ENCODE measurements at regions not wholly inside any gene's neighbourhood (a gene's known extent, or its start where the extent isn't known, plus 50 kb on each side); places are given as distances from the start of the nearest gene placed in this dataset.

DNA sequence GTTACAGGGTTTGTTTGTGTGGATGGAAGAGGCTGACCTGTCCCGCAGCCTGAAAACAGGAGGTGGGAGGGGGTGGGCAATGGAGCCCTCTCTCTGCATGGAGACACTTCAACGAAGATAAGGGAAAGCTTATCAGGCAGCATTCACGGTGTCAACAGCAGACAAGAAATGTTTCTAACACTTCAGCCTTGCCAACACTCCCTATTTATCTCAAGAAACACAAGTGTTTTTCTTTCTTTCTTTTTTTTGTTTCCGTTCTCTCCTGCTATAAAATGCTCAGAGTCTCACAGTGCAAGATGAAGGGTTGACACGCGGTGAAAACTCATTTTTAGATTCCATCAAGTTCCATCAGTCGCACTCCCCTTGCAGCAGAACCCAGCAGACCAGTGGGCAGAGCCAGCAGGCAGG is 594.4 kb downstream of the MATN1 start:
- no peaks in the 10 kb centered on the region for H3K27me3 ChIP-seq (replicated peaks; ENCODE audit: control insufficient read depth, insufficient read depth, low read length, poor library complexity, severe bottlenecking)
- no peaks in the 10 kb centered on the region for H3K4me1 ChIP-seq (ENCODE audit: control insufficient read depth, insufficient read depth, low read length, poor library complexity, severe bottlenecking)
- no peak for DNase-seq

DNA sequence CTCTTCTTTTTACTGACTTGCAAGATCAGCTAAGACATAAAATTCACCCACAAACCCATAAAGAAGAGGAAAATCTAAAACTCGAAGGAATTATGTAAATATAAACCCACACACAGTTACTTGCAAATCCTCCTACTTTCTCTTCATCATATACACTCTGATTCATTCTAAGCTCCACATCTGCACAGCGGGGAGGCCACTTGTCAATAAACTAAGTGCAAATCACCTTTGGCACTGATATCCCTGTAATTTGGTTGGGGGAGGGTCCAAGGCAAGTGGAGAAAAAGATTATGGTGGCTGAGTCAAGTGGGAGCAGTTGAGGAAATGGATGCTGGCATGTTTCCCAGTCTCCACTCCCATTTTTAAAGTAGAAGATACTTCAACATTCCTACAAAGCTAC is 596.5 kb downstream of the MATN1 start:
- H3K4me3 ChIP-seq (ENCODE audit: insufficient read depth, low read depth, low read length, poor library complexity, severe bottlenecking) = no peak overlapping the region
- no peaks in the 10 kb centered on the region for H3K36me3 ChIP-seq (ENCODE audit: control insufficient read depth, insufficient read depth, low read length)
- H3K27me3 ChIP-seq (replicated peaks; ENCODE audit: control insufficient read depth, insufficient read depth, low read length, poor library complexity, severe bottlenecking) = no peaks in the 10 kb centered on the region
- no peaks in the 10 kb centered on the region for H3K4me1 ChIP-seq (ENCODE audit: control insufficient read depth, insufficient read depth, low read length, poor library complexity, severe bottlenecking)
- DNase-seq = no peak
- no peak overlapping the region for H3K27ac ChIP-seq (ENCODE audit: insufficient read depth, low read length, poor library complexity, severe bottlenecking)
- H3K9me3 ChIP-seq (ENCODE audit: control insufficient read depth, low read length) = no peaks in the 10 kb centered on the region

More for the DNA sequence above, 594.4 kb downstream of the MATN1 start:
- H3K27ac ChIP-seq (ENCODE audit: insufficient read depth, low read length, poor library complexity, severe bottlenecking) = no peak overlapping the region
- no peak overlapping the region for H3K4me3 ChIP-seq (ENCODE audit: insufficient read depth, low read depth, low read length, poor library complexity, severe bottlenecking)
- H3K9me3 ChIP-seq (ENCODE audit: control insufficient read depth, low read length) = no peaks in the 10 kb centered on the region
- no peaks in the 10 kb centered on the region for H3K36me3 ChIP-seq (ENCODE audit: control insufficient read depth, insufficient read depth, low read length)

DNA sequence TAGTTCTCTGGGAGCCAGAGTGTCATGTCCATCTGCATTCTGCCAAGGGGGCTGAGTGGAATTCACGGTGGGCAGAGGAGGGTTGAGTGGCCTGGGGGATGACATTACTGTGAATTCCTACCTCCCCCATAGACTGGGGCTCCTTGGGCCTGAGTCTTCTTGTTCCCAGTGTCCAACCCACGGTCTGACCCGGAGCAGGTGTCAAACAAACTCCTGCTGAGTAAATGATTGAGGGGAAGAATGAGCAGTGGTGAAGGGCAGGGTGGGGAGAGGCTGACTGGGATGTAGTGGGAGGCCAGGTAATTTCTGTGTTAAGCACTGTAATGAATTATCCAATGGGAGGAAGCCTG is 597.6 kb downstream of the MATN1 start:
- H3K4me3 ChIP-seq (ENCODE audit: insufficient read depth, low read depth, low read length, poor library complexity, severe bottlenecking) = no peak overlapping the region
- no peaks in the 10 kb centered on the region for H3K27me3 ChIP-seq (replicated peaks; ENCODE audit: control insufficient read depth, insufficient read depth, low read length, poor library complexity, severe bottlenecking)
- H3K36me3 ChIP-seq (ENCODE audit: control insufficient read depth, insufficient read depth, low read length) = no peaks in the 10 kb centered on the region
- H3K9me3 ChIP-seq (ENCODE audit: control insufficient read depth, low read length) = no peaks in the 10 kb centered on the region
- no peak overlapping the region for H3K27ac ChIP-seq (ENCODE audit: insufficient read depth, low read length, poor library complexity, severe bottlenecking)
- no peaks in the 10 kb centered on the region for H3K4me1 ChIP-seq (ENCODE audit: control insufficient read depth, insufficient read depth, low read length, poor library complexity, severe bottlenecking)
- DNase-seq = no peak

DNA sequence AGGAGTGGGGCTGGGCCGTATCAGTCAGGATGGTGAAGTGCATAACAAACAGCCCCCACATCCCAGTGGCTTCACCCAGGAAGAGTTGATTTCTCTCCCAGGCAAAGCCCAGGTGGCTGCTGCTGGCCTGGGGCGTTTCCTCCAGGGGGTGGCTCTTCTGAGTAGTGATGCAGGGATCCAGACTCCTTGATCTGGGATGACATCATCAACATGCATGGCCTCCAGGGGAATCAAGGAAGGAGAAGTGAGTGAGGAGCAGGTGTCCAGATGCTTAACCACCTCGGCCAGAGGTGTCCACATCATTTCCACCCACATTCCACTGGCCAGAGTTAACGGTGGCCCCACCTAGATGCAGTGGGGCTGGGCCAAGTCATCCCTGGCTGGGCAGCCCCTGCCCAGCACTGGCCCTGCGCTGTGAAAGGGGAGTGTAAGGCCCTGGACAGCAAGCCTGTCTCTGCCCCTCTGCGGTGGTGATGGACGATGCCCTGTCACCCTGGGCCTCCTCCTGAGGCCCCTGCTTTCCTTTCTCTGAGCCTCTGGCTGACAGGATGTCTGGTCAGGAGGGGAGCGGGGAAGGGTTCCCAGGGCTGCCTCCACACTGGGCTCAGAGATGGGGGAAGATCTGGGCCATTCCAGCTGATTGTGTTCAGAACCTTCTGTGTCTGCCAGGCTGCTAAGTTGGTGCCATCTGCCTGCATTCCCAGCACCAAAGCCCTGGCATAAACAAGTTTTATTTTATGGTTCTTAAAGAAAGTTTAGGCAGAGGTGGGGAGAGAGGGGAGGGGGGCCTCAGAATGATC is 598.2 kb downstream of the MATN1 start:
- Histone ChIP-seq H3K27me3 (replicated peaks; ENCODE audit: control insufficient read depth, insufficient read depth, low read length, poor library complexity, severe bottlenecking) (no peaks in the 10 kb centered on the region), H3K4me1 (ENCODE audit: control insufficient read depth, insufficient read depth, low read length, poor library complexity, severe bottlenecking) (no peaks in the 10 kb centered on the region), H3K36me3 (ENCODE audit: control insufficient read depth, insufficient read depth, low read length) (no peaks in the 10 kb centered on the region), H3K4me3 (ENCODE audit: insufficient read depth, low read depth, low read length, poor library complexity, severe bottlenecking) (no peak overlapping the region), H3K9me3 (ENCODE audit: control insufficient read depth, low read length) (no peaks in the 10 kb centered on the region), H3K27ac (ENCODE audit: insufficient read depth, low read length, poor library complexity, severe bottlenecking) (no peak overlapping the region)
- no peak for DNase-seq

DNA sequence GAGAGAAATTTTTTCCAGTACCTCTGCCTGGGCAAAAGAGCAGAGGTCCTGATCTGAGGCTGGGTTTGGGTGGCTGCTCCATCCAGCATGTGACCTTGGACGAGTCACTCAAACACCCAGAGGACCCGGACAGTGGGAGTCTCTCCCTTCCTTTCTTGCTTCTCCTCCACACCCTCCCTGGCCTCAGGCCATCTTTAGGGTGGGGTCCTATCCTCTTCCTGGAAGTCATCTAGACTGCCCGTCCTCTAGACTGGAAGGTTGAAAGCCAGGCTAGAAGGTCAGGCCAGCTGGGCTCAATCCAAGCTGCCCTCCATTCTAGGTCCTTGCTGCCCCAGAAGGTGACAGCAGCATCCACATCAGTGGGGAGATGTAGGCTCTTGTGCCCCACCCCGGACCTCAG is 599.5 kb downstream of the MATN1 start:
- DNase-seq = no peak
- Histone ChIP-seq H3K27me3 (replicated peaks; ENCODE audit: control insufficient read depth, insufficient read depth, low read length, poor library complexity, severe bottlenecking) (no peaks in the 10 kb centered on the region), H3K4me1 (ENCODE audit: control insufficient read depth, insufficient read depth, low read length, poor library complexity, severe bottlenecking) (no peaks in the 10 kb centered on the region), H3K4me3 (ENCODE audit: insufficient read depth, low read depth, low read length, poor library complexity, severe bottlenecking) (no peak overlapping the region), H3K27ac (ENCODE audit: insufficient read depth, low read length, poor library complexity, severe bottlenecking) (no peak overlapping the region), H3K36me3 (ENCODE audit: control insufficient read depth, insufficient read depth, low read length) (no peaks in the 10 kb centered on the region), H3K9me3 (ENCODE audit: control insufficient read depth, low read length) (no peaks in the 10 kb centered on the region)

DNA sequence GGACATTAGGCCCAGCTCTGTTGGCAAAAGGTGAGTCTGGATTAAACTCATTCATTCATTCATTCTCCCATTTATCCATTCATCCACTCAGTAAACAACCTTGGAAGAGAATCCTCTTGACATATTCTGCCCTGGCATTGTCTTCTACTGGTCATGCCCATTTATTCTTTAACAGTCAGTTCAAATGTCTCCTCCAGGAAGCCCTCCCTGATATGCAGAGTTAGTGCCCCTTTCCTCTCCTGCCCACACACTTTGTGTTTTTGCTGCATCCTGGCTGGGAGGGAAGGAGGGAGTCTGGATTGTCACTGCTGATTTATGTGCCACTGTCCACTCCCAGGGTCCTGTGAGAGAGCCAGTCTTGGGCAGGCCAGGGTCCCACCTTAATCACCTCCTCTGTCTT is 600.3 kb downstream of the MATN1 start:
- no peaks in the 10 kb centered on the region for H3K4me1 ChIP-seq (ENCODE audit: control insufficient read depth, insufficient read depth, low read length, poor library complexity, severe bottlenecking)
- H3K4me3 ChIP-seq (ENCODE audit: insufficient read depth, low read depth, low read length, poor library complexity, severe bottlenecking) = no peak overlapping the region
- no peaks in the 10 kb centered on the region for H3K36me3 ChIP-seq (ENCODE audit: control insufficient read depth, insufficient read depth, low read length)
- DNase-seq = no peak
- H3K27ac ChIP-seq (ENCODE audit: insufficient read depth, low read length, poor library complexity, severe bottlenecking) = no peak overlapping the region
- no peaks in the 10 kb centered on the region for H3K9me3 ChIP-seq (ENCODE audit: control insufficient read depth, low read length)
- no peaks in the 10 kb centered on the region for H3K27me3 ChIP-seq (replicated peaks; ENCODE audit: control insufficient read depth, insufficient read depth, low read length, poor library complexity, severe bottlenecking)

DNA sequence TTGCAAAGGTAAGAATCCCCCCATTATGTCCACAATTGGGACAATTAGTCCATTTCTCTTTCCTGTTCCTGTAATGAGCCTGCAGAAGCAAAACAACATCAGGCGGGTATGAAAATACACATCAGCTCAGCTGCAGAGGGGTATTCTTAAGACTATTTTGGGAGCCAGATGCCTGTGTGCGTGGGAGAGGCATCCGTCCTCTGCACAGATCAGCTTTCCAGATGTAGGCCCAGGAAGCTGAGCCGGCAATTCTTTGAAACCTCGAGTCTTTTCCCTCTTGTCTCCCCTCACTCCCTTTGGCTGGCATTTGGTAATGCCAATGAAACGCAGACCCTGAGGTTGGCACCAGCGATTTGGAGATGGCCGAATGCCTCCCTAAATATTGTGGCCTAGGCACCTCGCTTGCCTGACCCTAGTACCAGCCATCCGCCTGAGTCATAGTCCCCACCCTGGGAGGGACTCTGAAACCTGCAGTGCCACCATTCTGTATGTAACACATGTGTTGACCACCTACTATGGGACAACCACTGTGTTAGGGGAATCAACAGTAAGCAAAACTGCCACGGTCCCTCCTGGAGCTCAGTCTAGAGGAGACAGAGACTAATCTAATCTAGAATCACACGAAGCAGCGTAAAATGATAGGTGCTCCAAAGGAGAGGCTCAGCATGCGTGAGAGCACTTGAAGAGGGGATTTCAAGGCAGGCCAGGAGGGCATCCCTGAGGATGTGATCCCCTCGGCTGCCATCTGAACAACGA is 603.0 kb downstream of the MATN1 start:
- Histone ChIP-seq H3K27me3 (replicated peaks; ENCODE audit: control insufficient read depth, insufficient read depth, low read length, poor library complexity, severe bottlenecking) (no peaks in the 10 kb centered on the region), H3K9me3 (ENCODE audit: control insufficient read depth, low read length) (no peaks in the 10 kb centered on the region), H3K27ac (ENCODE audit: insufficient read depth, low read length, poor library complexity, severe bottlenecking) (no peak overlapping the region), H3K4me1 (ENCODE audit: control insufficient read depth, insufficient read depth, low read length, poor library complexity, severe bottlenecking) (no peaks in the 10 kb centered on the region), H3K4me3 (ENCODE audit: insufficient read depth, low read depth, low read length, poor library complexity, severe bottlenecking) (no peak overlapping the region), H3K36me3 (ENCODE audit: control insufficient read depth, insufficient read depth, low read length) (no peaks in the 10 kb centered on the region)
- DNase-seq = no peak

DNA sequence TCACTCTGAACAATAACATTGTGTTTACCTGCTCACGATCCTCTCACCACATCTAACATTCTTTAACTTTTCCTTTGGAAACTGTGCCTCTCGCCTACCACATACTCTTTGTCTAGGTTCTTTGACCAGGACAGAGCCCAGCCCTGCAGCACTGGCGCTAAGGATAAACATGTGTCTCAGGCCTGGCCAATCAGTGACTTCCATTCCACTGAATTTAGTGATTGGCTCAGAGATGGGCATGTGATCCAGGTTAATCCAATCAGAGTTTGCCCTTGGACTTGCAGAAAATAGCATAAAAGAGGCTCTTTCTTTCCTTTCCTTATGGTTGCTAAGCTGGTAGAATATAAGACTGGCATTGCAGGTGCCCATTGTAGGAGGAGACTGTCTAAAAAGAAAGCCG is 605.7 kb downstream of the MATN1 start:
- Histone ChIP-seq H3K4me1 (ENCODE audit: control insufficient read depth, insufficient read depth, low read length, poor library complexity, severe bottlenecking) (no peaks in the 10 kb centered on the region), H3K36me3 (ENCODE audit: control insufficient read depth, insufficient read depth, low read length) (no peaks in the 10 kb centered on the region), H3K27me3 (replicated peaks; ENCODE audit: control insufficient read depth, insufficient read depth, low read length, poor library complexity, severe bottlenecking) (no peaks in the 10 kb centered on the region), H3K4me3 (ENCODE audit: insufficient read depth, low read depth, low read length, poor library complexity, severe bottlenecking) (no peak overlapping the region), H3K27ac (ENCODE audit: insufficient read depth, low read length, poor library complexity, severe bottlenecking) (no peak overlapping the region), H3K9me3 (ENCODE audit: control insufficient read depth, low read length) (no peaks in the 10 kb centered on the region)
- DNase-seq = no peak

DNA sequence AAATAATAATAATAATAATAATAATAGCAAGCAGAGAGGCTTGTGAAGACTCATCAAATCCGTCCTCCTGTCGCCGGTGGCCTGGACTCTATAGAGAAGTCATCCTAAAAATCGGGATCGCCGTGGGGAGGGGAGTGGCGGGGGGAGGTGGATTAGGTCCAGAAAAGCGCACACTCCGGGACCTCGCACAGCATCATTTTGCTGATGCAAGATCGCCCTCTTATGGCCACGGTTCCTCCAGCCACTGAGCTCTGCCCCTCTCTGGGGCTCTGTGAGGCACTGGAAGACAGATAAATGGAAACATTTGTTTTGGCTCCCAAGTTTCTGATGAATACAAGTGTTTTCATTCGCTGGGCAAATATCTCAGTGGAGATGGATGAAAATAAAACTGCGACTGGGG is 612.0 kb downstream of the MATN1 start:
- Histone ChIP-seq H3K4me3 (ENCODE audit: insufficient read depth, low read depth, low read length, poor library complexity, severe bottlenecking) (no peak overlapping the region), H3K36me3 (ENCODE audit: control insufficient read depth, insufficient read depth, low read length) (no peaks in the 10 kb centered on the region), H3K4me1 (ENCODE audit: control insufficient read depth, insufficient read depth, low read length, poor library complexity, severe bottlenecking) (no peaks in the 10 kb centered on the region), H3K27me3 (replicated peaks; ENCODE audit: control insufficient read depth, insufficient read depth, low read length, poor library complexity, severe bottlenecking) (no peaks in the 10 kb centered on the region), H3K27ac (ENCODE audit: insufficient read depth, low read length, poor library complexity, severe bottlenecking) (no peak overlapping the region), H3K9me3 (ENCODE audit: control insufficient read depth, low read length) (no peaks in the 10 kb centered on the region)
- DNase-seq = no peak

DNA sequence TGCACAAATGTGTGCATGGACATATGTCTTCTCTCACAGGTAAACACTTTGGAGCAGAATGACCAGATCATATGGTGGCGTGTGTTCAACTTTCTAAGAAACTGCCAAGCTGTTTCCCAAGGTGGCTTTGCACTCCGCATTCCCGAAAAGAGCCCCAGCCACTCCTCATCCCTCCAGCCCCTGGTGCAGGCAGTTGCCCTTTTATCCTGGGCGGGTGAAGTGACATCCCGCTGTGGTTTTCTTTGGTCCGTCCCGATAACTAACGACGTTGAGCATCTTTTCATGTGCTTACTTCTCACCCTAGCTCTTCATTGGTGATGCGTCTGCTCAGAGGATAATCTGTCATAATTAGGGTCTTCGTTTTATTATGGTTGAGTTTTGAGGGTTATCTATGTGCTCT is 612.5 kb downstream of the MATN1 start:
- no peak overlapping the region for H3K27ac ChIP-seq (ENCODE audit: insufficient read depth, low read length, poor library complexity, severe bottlenecking)
- no peaks in the 10 kb centered on the region for H3K36me3 ChIP-seq (ENCODE audit: control insufficient read depth, insufficient read depth, low read length)
- no peak overlapping the region for H3K4me3 ChIP-seq (ENCODE audit: insufficient read depth, low read depth, low read length, poor library complexity, severe bottlenecking)
- no peak for DNase-seq
- H3K4me1 ChIP-seq (ENCODE audit: control insufficient read depth, insufficient read depth, low read length, poor library complexity, severe bottlenecking) = no peaks in the 10 kb centered on the region
- H3K27me3 ChIP-seq (replicated peaks; ENCODE audit: control insufficient read depth, insufficient read depth, low read length, poor library complexity, severe bottlenecking) = no peaks in the 10 kb centered on the region
- H3K9me3 ChIP-seq (ENCODE audit: control insufficient read depth, low read length) = no peaks in the 10 kb centered on the region
